Heart left ventricle (tissue), 13 donors: ENCODE measurements at regions not wholly inside any gene's neighbourhood (a gene's known extent, or its start where the extent isn't known, plus 50 kb on each side); places are given as distances from the start of the nearest gene placed in this dataset.

Source experiments
- CTCF ChIP-seq, 12 donors: fragments of 200-600 bp; sonication (generic) in 4 of 12; IDR thresholded peaks; one replicate each; pipeline versions ENCODE4 v1.5.0 to v1.8.0; 2018 to 2022; ENCODE audit warnings: antibody characterized with exemption in 12 of 12, mild to moderate bottlenecking in 5 of 12
- POLR2A ChIP-seq, 2 donors: fragments of 450-650 bp; IDR thresholded peaks; one replicate each; pipeline ENCODE4 v1.6.1; 2017; ENCODE audit warnings: antibody characterized with exemption in 2 of 2, mild to moderate bottlenecking in 2 of 2, moderate library complexity in 2 of 2
- donor health status: ischemic (EF 13 %, LVEDD 7.1; RV severe dilation, severe dysfunction).
- donor health status: DM: no; HTN: yes; CAD: no.
- donor health status: DM: no; HTN: no; CAD: no.
- donor health status: ischemic (EF 25% LVEDD 6.9; RV normal size, moderate dysfunction).
- donor health status: ischemic (EF 25% LVEDD 5.7; RV mildly dilated, moderate dysfunction).
- donor health status: ischemic (EF 35%, LVEDD 5.7; RV mildly dilated, moderate dysfunction).
- donor health status: nonischemic (EF 11% LVEDD 7.7; RV severe dilation, severe dysfunction).
- donor health status: DM: yes; HTN: yes; CAD: no.
- donor health status: PGD.
- donor health status: ischemic (EF 29% LVEDD 5.4; RV normal size, mild dysfunction).
- donor health status: nonischemic (EF 23%, LVEDD 6.1; RV moderate dilation, normal function).

- TF ChIP-seq POLR2A (IDR thresholded peaks at IDR 0.05) (no peak), CTCF (IDR thresholded peaks at IDR 0.05) (no peak)
Observed at GRCh38 chr5:21581508-21581907, 1271.6 kb downstream of the CDH12 start.
